Kidney (tissue), 13 donors: ENCODE measurements at regions not wholly inside any gene's neighbourhood (a gene's known extent, or its start where the extent isn't known, plus 50 kb on each side); places are given as distances from the start of the nearest gene placed in this dataset.

ENCODE experiments used
- DNase-seq, 5 donors: peaks; one replicate each; pipeline ENCODE4 v3.0.0-alpha.2; 2013 to 2020
- FAIRE-seq: peaks from 2 replicates; lab custom pipeline; 2012; peaks lifted over from hg19 to GRCh38; lab: Jason Lieb, UNC
- H3K27ac ChIP-seq, 2 donors: one replicate each; pipeline ENCODE4 v1.7.0; 2013; ENCODE audit warnings: low read depth in 2 of 2, low read length in 2 of 2, inconsistent platforms in 1 of 2
- H3K27me3 ChIP-seq: one replicate; pipeline ENCODE4 v1.7.1; 2013; ENCODE audit warnings: low read length, inconsistent platforms; ENCODE audit not compliant: control insufficient read depth, insufficient read depth
- H3K36me3 ChIP-seq, 3 donors: one replicate each; pipeline versions ENCODE4 v1.7.0 to v1.7.1; 2013; ENCODE audit warnings: low read length in 3 of 3, control low read depth in 1 of 3, inconsistent platforms in 1 of 3; ENCODE audit not compliant: insufficient read depth in 3 of 3, control insufficient read depth in 2 of 3
- H3K4me1 ChIP-seq, 3 donors: one replicate each; pipeline versions ENCODE4 v1.7.0 to v1.7.1; 2013; ENCODE audit warnings: low read length in 3 of 3, inconsistent platforms in 1 of 3, low read depth in 1 of 3; ENCODE audit not compliant: control insufficient read depth in 2 of 3, insufficient read depth in 2 of 3
- H3K4me3 ChIP-seq, 3 donors: one replicate each; pipeline versions ENCODE4 v1.7.0 to v1.8.1; 2013; ENCODE audit warnings: low read length in 3 of 3, control low read depth in 1 of 3, inconsistent platforms in 1 of 3
- H3K9ac ChIP-seq, 3 donors: one replicate each; pipeline versions ENCODE4 v1.7.0 to v1.7.1; 2013; ENCODE audit warnings: low read length in 3 of 3, control low read depth in 1 of 3, inconsistent platforms in 1 of 3
- H3K9me3 ChIP-seq, 3 donors: one replicate each; pipeline versions ENCODE4 v1.7.0 to v1.7.1; 2013; ENCODE audit warnings: low read length in 3 of 3, control low read depth in 1 of 3, inconsistent platforms in 1 of 3; ENCODE audit not compliant: control insufficient read depth in 2 of 3, insufficient read depth in 1 of 3
- intact Hi-C: fragments of 100-400 bp; cut with DNase I; formaldehyde crosslinking; loops from one replicate; pipeline ENCODE4 v1.11.1; 2022
- TF ChIP-seq, protein P1 (sequence below): IDR thresholded peaks from 3 replicates; pipeline ENCODE4 v1.5.1; 2012; ENCODE audit warnings: mild to moderate bottlenecking, moderate library complexity, borderline replicate concordance; ENCODE audit not compliant: insufficient read depth; ENCODE audit errors: extremely low read depth
- donor health status: control.
- donor health status: control.
- donor health status: control.
- donor health status: control.
- donor health status: control.
- donor health status: DM: yes; HTN: yes; CAD: no.
- donor health status: Normal renal cell carcinoma (clear cell type).

GRCh38 chr19:30906871-30907270, 442.4 kb downstream of the TSHZ3 start:
- H3K9me3 ChIP-seq = no peaks in the 10 kb centered on the region
- H3K4me3 ChIP-seq = no peak overlapping the region
- DNase-seq = no peak
- no peak for FAIRE-seq
- H3K9ac ChIP-seq = no peak overlapping the region
- H3K4me1 ChIP-seq = no peaks in the 10 kb centered on the region
- no peak overlapping the region for H3K27ac ChIP-seq
- no peaks in the 10 kb centered on the region for H3K36me3 ChIP-seq
- TF ChIP-seq, protein P1, sequence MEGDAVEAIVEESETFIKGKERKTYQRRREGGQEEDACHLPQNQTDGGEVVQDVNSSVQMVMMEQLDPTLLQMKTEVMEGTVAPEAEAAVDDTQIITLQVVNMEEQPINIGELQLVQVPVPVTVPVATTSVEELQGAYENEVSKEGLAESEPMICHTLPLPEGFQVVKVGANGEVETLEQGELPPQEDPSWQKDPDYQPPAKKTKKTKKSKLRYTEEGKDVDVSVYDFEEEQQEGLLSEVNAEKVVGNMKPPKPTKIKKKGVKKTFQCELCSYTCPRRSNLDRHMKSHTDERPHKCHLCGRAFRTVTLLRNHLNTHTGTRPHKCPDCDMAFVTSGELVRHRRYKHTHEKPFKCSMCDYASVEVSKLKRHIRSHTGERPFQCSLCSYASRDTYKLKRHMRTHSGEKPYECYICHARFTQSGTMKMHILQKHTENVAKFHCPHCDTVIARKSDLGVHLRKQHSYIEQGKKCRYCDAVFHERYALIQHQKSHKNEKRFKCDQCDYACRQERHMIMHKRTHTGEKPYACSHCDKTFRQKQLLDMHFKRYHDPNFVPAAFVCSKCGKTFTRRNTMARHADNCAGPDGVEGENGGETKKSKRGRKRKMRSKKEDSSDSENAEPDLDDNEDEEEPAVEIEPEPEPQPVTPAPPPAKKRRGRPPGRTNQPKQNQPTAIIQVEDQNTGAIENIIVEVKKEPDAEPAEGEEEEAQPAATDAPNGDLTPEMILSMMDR = no peak
- intact Hi-C loops = no loop called here
- no peaks in the 10 kb centered on the region for H3K27me3 ChIP-seq

DNA sequence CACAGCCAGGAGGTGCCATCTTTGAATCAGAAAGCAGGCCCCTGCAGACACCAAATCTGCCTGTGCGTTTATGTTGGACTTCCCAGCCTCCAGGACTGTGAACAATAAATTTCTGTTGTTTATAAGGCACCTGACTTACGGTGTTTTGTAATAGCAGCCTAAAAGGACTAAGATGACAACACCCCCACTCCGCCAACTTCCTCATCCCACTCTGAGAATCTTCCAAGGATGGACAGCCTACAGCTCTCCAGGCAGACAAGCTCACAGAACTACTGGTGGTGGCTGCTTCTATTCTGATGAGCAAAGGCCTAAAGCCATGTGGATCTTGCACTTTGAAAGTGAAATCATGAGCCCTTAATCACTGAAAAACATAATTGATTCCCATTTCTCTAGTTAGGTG, 449.2 kb downstream of the TSHZ3 start:
- FAIRE-seq (no peak), DNase-seq (no peak)
- Histone ChIP-seq H3K27ac (no peak overlapping the region), H3K9ac (no peak overlapping the region), H3K4me1 (no peaks in the 10 kb centered on the region), H3K4me3 (no peak overlapping the region), H3K27me3 (no peaks in the 10 kb centered on the region), H3K9me3 (no peaks in the 10 kb centered on the region), H3K36me3 (no peaks in the 10 kb centered on the region)
- TF ChIP-seq, protein P1 = no peak
- intact Hi-C loops = no loop called here

- H3K27ac ChIP-seq = no peak overlapping the region
- H3K27me3 ChIP-seq = no peaks in the 10 kb centered on the region
- peak in 1 of 5 donors; percentile 24 for DNase-seq
- H3K36me3 ChIP-seq = no peaks in the 10 kb centered on the region
- TF ChIP-seq, protein P1 = no peak
- H3K9ac ChIP-seq = no peak overlapping the region
- no peak overlapping the region for H3K4me3 ChIP-seq
- no peaks in the 10 kb centered on the region for H3K9me3 ChIP-seq
- H3K4me1 ChIP-seq = no peaks in the 10 kb centered on the region
- no peak for FAIRE-seq
- intact Hi-C loops = no loop called here
These were observed 450.7 kb downstream of the TSHZ3 start for GRCh38 chr19:30898353-30899103.
